CD4-positive, alpha-beta T cell treated with Interleukin-12 subunit alpha and Interleukin-12 subunit beta, for 1 hour (primary cell): ENCODE measurements at regions not wholly inside any gene's neighbourhood (a gene's known extent, or its start where the extent isn't known, plus 50 kb on each side); places are given as distances from the start of the nearest gene placed in this dataset.

Experiments
- DNase-seq: peaks from one replicate; pipeline ENCODE4 v3.0.0-alpha.2; 2020

DNA sequence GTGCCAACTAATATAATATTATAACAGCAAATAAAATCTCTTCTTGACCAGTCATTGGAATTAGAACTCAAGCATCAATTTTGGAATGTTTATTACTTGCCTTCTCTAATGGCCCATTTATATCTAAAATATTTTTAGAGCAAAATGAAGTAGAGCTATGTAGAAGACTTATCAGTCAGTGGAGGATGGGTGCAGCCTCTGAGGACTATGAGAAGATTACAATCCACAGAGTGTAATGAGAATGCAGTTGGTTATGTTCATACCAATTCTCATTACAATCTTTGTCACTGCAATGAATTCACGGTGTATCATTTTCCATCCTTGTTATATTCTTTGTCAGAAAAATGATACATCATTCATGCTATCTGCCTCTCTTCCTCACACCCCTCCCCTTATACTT is 878.1 kb downstream of the CENPC start:
- no peak for DNase-seq

DNA sequence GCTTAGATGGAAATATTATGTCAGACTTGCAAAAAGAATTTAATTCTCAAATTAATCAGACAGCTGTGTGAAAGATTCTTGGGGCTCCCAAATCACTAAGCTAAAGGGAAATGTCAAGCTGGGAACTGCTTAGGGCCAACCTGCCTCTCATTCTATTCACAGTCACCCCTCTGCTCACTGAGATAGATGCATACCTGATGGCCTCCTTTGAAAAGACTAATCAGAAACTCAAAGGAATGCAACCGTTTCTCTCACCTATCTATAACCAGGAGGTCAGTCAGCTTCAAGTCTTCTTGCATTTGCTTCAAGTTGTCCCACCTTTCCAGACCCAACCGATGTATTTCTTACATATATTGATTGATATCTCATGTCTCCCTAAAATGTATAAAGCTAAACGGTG is 882.7 kb downstream of the CENPC start:
- DNase-seq = no peak

DNA sequence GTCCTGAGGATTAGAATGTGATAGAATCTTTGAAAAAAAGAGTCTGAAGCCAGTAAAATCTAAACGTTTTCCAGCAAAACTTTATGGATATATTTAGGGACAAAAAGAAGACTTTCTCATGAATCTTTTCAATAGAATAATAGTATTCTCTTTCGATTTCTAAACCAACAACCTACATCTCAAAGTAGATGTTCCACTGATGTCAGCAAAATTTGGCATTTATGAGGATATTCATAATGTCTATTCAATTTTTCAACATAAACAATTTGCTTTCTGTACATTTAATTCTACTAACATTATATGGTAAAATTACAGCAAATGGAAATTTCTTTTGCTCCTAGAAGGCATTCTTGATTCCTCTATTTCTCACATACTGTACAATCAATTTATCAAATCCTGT is 886.5 kb downstream of the CENPC start:
- no peak for DNase-seq

DNA sequence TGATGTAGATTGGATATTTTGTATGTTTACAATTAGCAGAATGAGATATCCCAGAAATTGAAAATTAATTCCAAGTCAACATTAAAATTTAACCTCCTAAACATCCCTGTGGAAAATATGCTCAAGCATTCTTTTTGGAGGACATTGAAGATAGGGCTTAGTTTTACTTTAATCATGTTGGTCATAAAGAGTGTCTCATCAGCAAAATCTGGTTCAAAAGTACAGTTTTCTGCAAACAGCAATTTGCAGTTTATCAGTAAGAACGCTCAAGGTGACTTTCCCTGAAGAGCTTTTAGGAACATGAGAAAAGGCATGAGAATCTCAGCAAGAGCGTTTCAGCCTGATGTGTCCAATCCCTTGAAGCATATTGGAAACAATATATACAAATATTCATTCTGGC is 889.8 kb downstream of the CENPC start:
- DNase-seq = no peak

DNA sequence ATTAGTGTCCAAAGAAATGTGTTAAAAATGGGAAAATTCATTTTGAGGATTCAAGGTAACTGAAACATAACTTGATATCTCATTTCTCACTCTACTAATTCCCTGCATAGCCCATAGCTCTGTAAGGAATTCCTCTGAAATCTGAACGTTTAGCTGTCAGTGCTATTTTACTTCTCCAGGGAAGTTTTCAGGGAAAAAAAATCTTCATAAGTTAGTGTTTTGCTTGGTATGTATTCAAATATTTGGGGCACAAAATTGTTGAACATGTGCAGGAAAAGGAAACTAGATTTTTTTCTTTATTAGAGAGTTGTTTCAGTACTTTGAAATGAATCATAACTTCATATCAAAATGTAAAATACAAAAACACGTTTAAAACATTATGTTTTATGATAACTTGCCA is 891.4 kb downstream of the CENPC start:
- no peak for DNase-seq

DNA sequence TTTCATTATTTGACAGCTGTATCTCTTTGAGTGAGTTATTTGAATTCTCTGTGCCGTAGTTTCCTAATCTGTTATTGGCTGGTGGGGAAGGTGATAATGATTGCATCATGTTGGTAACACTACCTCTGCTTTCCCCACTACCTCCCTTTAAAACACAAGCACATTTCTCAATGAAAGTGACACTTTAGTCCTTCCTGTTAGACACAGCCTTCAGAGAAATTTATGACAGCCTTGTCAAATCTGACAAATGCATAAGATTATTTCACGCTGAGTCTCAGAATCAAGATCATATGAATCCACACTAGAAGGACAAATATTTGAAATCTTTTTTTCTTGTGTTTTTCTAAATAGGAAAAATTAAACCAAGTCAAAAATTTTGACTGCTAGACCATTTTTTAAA is 896.1 kb downstream of the CENPC start:
- DNase-seq = no peak

DNA sequence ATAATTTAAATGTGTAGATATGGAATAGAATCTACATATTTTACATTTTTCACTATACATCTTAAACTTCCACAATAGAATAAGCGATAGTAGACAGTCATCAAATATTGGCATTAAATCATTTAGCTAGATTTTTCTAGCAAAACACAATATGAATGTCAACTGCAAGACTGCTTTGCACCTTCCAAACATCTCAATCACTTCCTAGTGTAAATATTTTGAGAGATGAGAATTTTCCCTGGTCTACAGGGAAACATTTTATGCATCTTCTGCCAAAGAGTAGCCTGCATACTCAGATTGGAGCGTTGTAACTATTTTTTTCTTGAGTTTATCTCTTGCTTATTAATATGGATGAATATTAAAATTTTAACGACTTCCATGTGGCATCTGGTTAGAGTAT is 897.4 kb downstream of the CENPC start:
- DNase-seq = no peak

DNA sequence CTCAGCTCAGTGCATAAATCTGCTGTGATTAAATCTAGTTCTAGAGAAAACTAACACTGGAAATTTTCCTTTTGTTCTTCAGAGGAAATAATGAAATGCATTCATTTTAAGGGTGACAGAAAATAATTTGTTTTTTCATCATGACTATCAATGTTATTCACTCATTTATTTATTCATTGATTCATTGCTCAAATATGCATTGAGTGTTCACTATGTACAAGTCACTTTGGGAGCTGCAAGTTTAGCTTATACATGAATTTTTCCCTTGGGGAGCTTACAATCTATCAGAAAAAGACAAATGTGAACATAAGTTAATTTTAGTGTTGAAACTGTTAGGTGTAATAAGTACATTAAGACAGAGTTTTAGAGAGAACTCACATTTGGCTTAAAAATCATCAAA is 897.8 kb downstream of the CENPC start:
- DNase-seq = no peak

DNA sequence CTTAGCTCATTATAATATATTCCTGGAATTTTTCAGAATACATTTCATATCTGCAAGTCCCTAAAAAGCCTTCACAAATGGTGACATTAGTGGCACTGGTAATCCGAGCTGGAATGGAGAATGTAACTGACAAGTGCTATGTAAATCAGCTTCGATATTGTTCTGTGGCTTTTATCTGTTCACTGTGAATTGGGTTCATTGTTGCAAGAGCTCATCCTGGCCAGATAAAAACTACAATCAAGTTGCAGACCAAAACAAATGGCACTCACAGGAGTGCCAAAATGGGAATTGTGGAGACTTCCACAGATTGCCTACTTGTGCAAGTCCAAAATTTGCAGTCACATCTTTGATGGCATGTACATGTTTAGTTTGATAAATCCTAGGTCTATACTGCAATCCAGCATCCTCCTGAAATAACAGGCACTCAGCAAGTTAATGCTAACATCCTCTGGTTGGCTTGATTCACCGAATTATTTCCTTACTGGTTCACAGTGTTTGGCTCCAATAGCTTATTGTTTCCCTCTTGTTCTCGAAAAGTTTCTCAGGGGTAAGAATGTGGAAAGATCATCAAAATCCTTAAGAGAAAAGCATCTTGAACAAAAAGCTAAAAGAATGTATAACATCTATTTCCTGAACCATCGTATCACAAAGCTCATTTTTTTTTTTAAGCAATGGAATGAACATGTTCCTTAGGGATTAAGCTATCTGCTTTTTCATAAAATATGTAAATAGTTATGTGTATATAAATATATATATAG is 904.9 kb downstream of the CENPC start:
- DNase-seq = no peak

DNA sequence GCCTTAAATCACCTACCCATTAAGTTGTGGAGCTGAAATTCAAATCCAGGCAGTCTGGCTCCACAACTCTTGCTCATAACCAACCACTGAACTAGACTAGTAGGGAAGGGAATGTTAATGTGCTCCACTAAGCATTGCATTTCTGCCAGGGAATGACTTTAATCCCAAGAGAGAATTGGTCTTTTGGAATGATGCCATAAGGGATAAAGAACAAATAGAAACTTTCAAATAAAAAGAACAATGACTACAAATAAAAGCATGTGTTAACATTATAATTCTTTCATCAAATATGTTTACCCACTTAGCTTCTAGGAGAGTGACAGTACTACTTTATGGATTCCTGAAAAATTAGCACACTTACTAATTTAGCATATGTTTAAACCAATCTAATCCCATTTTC is 905.9 kb downstream of the CENPC start:
- DNase-seq = no peak

DNA sequence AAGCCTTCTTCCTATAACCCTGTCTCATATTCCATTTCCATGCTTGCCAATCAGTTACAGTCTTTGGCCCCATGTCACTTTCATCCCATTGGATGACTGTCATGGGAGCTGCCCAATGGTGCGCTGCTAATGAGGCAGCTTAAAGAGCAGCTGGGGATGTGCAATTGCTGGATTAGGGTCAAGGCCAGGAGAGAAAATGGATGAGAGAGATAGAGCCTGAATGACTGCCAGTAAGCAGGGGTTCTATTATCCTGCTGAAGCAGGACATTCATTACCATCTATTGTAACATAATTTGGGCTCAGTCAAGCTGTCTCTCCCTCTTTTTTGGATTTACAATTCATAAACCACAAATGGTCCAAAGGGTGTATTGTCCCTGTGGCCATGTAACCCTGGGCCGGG is 909.0 kb downstream of the CENPC start:
- no peak for DNase-seq

DNA sequence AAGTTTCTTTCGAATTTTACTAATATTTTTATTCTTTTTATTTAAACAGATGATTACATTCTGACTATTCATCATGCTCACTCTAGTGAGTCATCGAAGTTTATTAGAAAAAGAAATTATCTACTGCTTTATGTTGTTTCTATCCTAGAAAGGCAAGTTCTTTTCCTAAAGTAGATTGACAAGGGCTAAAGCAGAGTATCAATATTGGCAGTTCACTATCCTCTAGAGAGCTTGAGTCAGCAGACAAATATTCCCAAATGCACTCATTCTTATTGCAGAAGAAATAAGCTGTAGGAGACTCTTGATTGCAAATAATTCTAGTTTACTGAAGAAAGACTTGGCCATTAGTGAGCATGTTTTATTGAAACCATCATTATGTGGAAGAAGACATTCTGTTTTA is 911.8 kb downstream of the CENPC start:
- no peak for DNase-seq

DNA sequence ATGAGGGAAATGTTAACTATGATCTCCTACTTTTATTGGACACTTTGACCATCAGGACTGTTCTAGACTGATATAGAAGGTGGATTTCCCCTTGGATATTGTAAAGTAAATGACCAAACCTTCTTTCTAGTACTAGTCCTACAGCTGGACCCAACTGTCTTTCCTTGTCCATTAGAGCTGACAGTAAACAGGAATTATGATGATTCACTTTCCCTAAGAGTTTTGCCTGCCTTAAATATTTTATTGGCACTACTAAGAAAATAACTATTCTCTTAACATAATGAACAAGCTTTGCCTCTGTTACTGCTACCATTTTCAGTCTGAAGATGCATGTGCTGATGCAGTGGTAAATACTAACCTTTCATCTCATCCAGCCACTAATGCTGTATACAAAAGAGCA is 915.4 kb downstream of the CENPC start:
- no peak for DNase-seq

DNA sequence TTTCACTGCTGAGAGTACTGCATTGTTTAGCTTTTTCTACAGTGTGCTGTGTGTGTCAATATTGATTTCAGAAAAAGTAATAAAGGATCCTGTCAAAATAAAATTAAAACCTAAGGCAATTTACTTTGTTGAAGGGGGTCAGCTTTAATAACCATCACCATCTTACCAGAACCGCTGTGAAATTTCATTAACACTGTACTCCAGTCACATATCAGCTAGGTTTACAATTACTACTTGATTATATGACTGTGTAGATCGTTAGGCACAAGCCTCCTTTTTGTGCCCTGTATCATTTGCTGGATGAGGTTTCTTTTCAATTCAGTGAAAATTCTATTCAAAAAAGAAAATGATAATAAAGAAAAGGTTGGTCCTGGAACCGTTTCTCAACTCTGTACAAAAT is 917.2 kb downstream of the CENPC start:
- DNase-seq = no peak

DNA sequence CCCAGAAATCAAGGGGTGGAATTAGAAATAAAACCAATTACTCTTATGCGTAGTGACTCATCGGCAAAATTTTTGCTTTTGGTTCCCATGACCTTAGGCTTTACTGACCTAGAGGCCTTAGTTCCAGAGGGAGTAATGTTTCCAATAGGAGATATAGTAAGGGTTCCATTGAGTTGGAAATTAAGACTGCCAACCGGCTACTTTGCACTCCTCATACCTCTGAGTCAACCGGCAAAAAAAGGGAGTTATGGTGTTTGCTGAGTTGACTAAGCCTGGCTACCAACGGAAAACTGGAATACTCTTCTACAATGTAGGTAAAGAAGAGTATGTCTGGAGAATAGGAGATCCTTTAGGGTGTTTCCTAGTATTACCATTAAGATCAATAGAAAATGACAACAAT is 919.8 kb downstream of the CENPC start:
- DNase-seq = no peak

DNA sequence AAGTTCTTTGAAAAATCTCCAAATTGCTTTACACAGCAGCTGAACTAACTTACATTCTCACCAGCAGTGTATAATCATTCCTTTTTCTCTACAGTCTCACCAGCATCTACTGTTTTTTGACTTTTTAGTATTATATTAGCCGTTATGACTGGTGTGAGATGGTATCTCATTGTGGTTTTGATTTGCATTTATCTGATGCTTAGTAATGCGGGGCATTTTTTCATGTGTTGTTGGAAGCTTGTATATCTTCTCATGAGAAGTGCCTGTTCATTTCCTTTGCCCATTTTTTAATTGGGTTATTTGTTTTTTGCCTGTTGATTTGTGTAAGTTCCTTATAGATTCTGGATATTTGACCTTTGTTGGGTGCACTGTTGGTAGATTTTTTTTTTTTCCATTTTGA is 931.7 kb downstream of the CENPC start:
- no peak for DNase-seq

DNA sequence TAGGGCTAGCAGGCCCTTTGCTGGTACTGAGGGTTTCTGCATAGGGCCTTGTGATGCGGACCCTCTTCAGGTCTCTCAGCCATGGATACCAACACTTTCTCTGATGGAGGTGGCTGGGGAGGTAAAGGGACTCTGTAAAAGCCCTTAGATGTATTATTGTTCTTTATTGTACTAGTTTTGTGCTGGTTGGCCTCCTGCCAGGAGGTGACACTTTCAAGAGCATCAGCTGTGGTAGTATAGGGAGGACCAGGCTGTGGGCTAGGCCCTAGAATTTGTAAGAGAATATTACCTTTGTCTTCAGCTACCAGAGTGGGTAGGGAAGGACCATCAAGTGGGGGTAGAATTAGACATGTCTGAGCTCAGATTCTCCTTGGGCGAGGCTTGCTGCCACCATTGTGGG is 936.3 kb downstream of the CENPC start:
- DNase-seq = no peak

DNA sequence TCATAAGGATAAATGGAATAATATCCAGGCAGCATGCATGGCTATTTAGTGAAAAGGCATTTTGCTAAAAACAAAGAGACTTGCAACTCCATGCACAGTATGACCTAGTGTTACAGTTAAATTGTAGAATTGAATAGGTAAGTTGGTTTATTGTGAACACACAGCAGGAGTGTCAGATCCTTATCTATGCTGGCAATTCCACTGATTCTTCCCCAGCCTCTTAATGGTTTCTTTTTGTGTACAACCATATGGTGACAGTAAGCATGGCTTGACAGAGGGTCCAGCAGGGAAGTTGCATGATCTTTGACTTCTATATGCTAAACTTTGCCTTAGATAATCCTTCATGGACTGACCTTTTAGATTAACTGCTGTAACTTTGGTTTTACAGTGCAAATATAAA is 936.6 kb upstream of the EPHA5 start:
- no peak for DNase-seq

DNA sequence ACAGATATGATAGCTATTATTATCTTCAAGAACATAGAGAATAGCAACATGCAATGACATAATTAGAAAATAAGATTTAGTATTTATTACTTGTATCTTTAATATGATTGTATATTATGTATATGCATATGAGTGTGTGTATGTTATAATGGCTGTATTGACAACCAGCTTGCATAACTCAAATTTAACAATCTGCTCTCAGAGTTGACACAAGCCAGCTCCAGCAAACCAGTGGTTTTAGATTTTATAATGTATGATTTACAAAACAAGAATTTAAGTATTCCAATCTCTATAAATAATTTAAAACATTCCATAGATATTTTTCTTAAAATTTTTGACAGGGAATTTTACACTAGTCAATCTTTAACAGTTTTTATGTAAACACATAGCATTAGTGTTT is 935.9 kb upstream of the EPHA5 start:
- no peak for DNase-seq

DNA sequence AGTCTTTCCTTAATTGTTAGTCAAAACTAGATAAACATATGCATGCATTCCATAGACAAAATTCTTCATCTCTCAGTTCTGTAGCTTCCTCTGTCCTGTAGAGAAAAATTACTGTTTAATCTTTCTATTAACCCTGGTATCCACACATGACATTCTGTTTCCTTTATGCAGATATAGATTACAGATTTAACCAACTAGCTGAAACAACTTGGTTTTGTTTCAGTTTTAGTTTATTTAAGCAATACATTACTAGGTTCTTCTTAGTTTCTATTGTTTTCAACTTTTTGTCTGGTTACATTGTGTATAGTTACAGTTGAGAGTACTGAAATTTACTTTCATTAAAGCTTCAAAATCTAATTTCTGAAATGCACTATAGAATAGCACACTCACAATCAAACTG is 933.9 kb upstream of the EPHA5 start:
- DNase-seq = no peak

DNA sequence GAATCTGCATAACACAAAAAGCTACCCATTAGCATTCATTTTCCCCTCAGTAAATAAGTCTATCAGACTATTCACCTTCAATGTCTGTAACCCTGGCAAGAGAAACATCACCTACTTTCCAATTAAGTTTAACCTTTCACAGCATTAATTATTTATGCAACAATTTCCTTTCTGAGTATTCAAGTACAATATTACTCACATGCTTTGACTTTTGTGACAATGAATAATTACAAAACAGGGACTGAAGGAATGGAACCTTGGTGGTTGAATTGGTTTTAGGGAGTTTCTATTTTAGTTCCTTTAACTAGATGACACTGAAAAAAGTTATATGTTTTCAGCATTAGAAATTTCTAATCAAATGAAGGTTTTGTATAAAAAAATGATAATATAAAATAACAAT is 932.3 kb upstream of the EPHA5 start:
- DNase-seq = no peak

DNA sequence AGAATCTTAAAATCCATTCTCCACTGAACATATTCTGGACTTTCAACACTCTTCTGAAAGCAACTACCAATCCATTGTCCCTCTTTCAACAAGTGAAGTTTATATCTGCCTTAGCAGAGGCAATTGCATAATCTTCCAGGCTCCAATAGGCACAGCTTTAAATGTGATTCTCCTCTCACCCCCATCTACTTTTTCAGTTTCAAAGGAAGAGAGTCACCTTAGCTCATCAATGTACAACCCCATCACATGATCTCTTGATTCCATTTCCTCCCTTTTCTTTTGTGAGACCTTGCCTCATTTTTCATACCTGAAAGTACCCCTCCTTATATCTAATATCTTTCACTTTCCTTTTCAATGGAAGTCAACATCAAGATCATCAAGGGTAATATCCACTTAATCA is 921.7 kb upstream of the EPHA5 start:
- DNase-seq = no peak

DNA sequence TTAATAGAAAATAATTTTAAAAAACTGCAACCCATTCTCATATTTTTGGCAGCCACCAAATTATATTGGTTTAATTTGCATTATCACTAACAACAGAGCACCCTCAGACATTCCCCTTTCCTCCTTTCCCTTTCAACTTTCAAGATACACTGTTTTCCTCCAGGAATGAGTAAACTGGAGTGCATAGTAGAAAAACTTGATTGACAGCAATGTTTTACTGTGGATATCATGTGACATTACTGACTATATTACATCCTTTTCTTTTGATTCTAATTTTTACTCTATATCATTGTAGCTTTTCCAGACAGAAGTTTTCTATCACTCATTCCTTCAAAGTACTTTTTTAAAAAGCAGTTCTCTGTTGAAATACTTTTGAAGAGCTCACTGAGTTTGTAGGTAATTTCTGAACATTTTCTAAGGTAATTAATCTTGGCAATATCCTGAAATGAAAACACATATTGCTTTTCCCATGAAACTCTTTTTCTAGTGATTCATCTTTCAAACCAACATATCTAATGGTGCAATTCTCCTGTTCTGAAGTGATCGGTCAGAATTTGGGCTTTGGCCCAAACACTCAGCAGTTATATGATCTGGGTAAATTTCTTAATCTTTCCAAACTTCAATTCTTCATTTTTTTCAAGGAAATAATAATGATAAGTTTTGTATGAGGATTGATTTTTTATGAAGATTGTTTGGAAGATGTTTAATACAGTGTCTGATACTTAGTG is 920.4 kb upstream of the EPHA5 start:
- no peak for DNase-seq

DNA sequence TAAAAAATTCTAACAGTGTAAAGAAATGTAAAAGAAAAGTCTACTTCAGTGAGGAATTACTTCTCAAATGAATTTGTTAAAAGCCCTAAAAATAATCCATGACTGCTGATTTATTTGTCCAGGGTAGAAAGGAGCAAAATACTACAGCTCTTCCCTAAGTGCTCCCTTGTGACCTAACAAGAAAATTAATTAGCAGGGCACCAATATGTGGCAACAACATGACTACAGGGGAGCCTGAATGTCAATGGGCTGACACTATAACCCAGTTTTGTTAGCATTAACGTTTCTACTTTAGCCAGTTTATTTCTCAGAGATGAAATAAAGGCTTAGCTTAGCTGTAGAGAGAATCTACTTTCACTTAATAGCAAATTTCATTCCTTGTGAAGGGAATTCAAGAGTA is 918.9 kb upstream of the EPHA5 start:
- no peak for DNase-seq

DNA sequence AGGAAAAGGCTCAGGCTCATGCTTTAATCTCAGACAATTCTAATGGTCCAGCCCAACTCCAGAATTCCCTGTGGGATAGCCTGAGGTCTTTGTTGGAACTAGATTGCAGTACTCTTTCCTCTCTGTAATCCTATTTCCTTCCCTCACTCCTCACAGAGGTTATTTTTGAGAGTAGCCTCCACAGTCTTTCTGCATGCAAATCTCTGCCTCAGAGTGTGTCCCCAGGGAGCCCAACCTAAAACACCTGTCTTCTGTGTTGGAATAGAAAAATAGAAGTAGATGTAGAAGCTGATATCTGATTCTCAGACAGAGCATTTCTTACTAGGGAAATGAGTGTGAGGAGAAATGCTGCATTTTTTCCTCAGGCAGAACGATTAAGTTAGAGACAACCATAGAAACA is 915.5 kb upstream of the EPHA5 start:
- no peak for DNase-seq
